Bone marrow (tissue), 2 donors: ENCODE measurements at regions not wholly inside any gene's neighbourhood (a gene's known extent, or its start where the extent isn't known, plus 50 kb on each side); places are given as distances from the start of the nearest gene placed in this dataset.

ENCODE experiments used
- DNase-seq, 2 donors: peaks; one replicate each; lab custom pipeline; 2025; lab: John Stamatoyannopoulos, UW

DNA sequence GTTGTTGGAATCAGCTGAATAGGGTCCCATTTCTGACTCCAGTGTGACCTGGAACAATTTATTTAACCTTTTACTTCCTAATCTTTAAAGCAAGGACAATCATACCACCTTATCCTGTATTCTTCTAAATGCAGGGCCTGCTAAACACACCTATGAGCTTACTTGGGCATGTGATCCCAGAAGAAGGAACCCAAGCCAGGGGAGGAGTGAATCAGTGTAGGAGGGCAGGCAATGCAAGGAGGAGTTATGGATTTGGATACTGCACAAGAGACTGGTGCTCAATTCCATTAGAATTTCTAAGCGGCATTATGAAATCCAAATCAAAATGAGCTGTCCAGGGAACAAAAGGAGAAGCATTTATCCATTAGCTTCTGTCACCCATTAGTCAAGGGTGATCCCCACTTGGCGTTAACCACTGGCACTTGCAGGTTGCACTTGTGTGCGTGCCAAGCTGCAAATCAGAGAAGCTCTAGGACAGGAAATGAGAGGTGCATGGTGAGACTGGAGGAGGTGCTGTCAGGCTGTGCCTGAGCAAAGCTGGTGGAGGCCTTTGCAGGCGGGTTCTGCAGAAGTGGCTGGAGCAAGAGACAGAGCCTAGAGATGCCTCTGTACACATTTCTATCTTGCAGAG, 297.2 kb upstream of the PLXNA2 start:
- DNase-seq = no peak

DNA sequence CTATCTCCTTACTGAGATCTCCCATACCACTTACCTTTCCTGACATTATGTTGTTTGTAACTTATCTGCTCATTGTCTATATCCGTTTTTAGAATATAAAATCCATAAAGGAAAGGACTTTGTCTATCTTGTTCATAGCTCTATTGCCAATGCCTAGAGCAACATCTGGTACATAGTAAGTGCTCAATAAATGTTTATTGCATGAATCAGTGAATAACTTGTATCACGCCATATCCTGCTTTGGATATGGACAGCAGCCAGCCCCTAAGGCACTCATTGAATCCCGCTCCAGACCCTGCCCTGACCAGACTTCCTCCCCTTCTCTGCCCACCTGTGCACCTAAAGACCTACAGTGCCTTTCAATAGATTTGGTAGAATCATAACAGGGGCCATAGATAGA, 298.1 kb upstream of the PLXNA2 start:
- DNase-seq = no peak

GRCh38 chr1:208544053-208544452, 299.9 kb upstream of the PLXNA2 start:
- no peak for DNase-seq

GRCh38 chr1:208544794-208545193, 300.6 kb upstream of the PLXNA2 start:
- no peak for DNase-seq

DNA sequence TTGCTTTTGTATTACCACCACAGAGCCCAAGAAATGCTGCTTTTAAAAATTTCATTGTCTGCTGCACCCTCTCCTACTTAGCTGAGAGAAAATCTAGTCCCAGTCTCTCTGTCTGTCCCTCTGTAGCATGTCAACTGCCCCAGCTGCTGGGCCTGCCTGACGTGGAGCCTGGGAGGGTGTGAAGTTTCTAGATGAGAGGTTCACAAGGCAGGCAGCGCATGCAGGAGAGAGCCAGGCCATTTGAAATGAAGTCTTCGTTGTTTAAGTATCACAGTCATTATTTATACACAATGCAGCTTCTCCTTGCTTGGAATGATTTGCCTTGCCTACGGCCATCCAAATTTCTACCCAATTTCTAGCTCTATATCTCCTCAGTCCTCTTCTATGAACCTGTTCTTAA, 306.8 kb upstream of the PLXNA2 start:
- no peak for DNase-seq

- DNase-seq = no peak
These were observed 307.6 kb upstream of the PLXNA2 start for GRCh38 chr1:208551633-208552320.

GRCh38 chr1:208552928-208553327, 308.7 kb upstream of the PLXNA2 start:
- DNase-seq = no peak

- DNase-seq = no peak
These were observed 312.3 kb upstream of the PLXNA2 start for GRCh38 chr1:208556461-208556860.

DNA sequence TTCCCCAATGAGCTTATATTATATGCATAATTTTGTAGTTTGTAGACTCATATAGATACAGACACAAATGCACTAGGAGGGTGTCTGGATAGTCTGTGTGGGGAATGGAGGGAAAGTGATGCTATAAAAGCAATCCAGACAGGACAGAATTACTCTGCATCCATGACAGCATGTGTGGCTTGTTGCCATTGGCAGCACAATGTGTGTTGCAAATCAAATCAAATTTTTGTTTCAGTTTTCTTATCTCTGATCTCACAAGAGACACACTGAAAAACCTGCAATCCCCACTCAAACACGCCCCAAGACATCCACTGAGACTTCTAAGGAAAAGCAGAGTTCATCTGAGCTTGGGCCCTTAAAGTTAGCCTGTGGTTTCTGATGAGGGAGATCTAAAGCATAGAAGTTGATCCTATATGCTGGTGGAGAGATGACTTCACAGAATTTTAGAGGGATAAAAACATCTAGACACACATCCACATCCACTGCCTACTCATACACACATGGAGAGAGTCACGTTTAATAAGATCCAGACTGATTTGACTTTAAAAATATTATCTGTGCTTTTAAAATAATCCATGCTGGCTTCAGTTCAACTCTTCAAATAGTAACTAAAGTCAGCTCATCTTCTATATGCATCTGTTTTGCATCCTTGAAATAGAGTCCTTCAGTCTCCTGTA, 313.0 kb upstream of the PLXNA2 start:
- DNase-seq = no peak

DNA sequence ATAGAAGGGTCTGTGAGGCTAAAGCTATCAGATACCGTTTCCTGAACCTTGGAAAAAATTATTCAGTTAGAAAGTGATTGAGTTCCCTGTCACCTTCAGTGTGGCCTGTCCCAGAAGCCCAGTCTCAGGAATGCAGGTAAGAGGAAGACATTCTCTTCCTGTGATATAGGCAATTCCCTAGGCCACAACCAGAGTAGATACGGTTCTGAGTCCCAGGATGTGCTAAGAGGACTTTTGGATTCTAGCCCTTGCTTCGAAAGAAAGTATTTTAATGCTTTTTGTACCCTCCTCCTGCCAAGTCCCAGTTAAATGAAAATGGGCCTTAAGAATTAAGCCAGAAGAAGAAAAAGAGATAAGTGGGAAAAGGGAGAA, 313.5 kb upstream of the PLXNA2 start:
- DNase-seq = no peak

- no peak for DNase-seq
These were observed 315.6 kb upstream of the PLXNA2 start for GRCh38 chr1:208559597-208560329.

- DNase-seq = no peak
These were observed 318.2 kb upstream of the PLXNA2 start for GRCh38 chr1:208562151-208562960.

- no peak for DNase-seq
These were observed 320.3 kb upstream of the PLXNA2 start for GRCh38 chr1:208564466-208564865.

DNA sequence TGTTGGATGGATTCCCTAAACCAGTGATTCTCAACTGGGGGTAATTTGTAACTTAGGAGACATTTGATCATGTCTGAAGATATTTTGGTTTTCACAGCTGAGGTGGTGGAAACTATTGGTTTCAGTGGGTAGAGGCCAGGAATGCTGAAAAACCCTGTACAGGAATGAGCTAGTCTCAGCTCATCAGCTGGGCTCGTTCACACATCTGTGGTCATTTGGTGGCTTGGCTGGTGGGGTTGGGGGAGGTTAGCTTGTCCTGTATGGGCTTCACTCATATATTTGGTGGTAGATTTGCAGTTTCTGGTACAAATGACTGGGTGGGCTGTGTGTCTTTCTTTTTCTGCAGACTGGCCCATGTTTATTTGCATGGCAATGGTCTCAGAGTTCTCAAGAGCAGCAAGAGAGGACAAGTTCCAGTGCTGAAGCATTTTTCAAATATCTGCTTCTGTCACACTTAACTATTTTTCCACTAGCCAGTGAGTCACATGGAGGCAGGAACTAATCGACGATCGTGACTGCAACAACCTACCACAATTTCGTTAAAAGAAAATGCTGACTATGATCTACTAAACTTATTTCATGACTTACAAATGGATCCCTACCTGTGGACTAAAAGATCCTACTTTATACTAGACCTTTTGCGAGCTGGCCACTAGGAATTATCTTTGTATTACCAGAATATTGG, 321.7 kb upstream of the PLXNA2 start:
- DNase-seq = no peak

DNA sequence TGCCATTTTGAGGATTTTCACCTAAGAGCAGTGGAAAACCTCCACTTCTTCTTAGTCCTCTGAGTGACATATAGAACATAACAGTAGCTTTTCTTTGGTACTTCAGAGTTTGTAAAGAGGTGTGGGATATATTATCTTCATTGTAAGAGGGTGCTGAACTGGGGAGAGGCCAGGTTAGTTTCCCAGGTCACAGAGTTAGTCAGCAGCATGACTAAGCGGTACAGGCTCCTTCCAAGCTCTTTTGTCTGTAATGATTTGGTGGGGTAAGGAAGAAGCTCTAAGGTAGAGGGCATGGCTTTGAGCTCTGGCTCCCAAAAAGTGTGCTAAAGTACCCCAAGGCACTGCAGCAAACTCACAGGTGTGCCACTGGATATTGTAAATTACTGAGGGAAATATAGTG, 325.0 kb upstream of the PLXNA2 start:
- DNase-seq = no peak

DNA sequence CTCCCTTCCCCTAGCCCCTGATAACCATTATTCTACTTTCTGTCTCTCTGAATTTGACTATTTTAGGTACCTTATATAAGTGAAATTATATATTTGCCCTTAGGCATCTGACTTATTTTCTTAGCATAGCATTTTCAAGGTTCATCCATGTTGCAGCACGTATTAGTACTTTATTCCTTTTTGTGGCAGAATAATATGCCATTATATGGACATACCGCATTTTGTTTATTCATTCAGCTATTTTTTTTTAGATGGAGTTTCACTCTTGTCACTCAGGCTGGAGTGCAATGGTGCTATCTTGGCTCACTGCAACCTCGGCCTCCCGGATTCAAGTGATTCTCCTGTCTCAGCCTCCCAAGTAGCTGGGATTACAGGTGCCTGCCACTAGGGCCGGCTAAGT, 326.2 kb upstream of the PLXNA2 start:
- DNase-seq = no peak

DNA sequence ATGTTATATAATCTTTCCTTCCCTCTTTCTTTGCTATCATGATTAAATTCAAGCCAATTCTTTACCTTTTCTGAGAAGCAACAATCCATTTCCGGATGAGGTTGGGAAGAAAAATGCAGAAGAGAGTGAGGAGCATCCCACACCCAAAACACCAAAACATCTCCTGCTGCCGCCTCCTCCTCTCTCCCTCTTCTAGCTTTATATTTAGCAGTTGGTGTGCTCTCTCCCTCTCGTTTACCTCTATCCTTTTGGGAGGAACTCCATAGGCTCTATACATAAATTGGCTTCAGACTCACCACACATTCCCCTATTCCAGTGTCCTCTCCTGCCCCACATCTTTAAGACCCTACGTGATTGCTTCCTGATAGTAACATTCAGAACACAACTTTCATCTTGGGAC, 332.2 kb upstream of the PLXNA2 start:
- no peak for DNase-seq

DNA sequence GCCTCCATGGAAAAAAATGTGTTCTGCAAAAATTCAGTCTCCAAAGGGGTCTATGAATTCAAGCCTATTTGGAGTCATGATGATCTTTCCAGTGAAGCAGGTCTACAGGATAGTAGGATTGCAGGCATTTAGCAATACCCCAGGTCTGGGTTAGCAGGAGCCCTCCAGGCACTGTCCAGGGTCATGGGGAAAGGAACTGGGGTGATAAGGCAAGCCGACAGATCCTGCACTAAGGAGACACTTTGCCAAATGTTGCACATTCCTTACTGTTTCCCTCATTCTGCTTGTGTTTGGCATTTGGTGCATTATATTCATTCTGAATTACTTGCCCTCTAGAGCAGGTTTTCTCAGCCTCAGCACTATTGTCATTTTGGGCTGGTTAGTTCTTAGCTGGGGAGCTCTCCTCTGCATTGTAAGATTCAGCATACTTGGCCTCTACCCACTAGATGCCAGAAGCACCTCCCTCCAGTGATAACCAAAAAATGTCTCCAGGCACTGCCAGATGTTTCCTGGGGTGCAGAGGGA, 333.3 kb upstream of the PLXNA2 start:
- DNase-seq = no peak

DNA sequence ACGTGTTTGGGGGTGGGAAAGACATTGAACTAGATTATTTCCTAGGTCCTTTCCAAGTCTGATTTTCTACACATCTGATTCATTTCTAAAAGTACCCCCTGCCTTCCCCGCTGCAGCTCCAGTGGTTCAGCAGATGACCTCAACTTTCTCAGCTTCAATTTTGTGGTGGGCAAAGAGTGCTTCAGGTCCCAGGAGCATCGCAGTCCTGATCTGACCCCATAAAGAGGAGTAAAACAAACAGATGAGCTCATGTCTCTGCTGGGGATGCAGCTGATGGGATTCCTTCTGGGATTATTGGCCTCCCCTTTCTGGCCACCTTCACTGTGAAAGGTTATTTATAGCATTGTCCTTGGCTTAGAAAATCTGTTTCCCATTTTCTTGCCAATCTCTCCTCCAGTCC, 337.0 kb upstream of the PLXNA2 start:
- no peak for DNase-seq

- no peak for DNase-seq
These were observed 337.5 kb upstream of the PLXNA2 start for GRCh38 chr1:208581667-208582066.

GRCh38 chr1:208584167-208584755, 340.1 kb upstream of the PLXNA2 start:
- no peak for DNase-seq
